ENCODE measurements at regions not wholly inside any gene's neighbourhood (a gene's known extent, or its start where the extent isn't known, plus 50 kb on each side); places are given as distances from the start of the nearest gene placed in this dataset.

DNA sequence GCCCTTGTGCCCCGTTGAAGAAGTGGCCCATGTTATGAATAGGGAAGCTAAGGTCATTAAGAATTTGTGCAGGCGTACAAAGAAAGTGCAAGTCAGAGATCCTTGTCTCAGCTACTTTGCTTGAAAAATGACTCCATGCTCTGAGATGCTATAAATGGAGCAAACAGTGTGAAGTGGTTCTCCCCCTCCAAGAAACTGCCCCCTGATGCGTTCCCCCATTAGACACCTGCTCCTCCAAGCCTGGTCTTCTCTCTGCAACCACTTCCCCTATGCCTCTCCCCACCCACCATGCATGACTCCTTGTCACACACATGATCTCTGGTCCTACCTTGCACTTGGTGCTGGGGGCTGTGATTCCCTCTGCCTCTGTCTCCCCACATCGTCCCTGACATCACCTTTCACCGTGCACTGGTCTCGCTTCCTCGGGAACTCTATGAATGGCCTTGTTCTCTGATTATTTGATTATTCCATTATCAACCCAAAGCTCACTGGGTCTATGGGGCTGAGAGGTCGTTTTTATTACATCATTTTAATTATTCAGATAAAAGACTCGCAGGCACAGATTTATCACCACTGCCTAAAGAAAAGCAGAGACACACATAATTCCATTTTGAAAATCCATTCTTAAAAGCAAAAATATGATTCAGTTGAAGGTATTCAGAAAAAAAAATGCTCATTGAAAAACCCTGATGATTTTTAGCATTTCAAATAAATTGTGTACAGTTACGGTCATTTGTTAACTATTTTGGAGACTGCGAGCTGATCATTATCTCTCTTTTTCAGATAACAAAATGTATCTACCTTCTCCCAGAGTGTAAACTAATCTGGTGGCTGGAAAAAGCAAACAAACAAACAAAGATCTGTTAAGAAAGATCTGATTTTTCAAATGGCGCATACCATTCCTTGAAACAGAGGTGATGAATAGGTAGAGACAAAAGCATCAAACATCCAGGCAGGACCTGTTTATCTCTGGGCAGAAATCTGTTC lies 294.9 kb downstream of the SOX11 start:
- no peak for DNase-seq (ENCODE audit: low read depth in 3 of 3)

DNA sequence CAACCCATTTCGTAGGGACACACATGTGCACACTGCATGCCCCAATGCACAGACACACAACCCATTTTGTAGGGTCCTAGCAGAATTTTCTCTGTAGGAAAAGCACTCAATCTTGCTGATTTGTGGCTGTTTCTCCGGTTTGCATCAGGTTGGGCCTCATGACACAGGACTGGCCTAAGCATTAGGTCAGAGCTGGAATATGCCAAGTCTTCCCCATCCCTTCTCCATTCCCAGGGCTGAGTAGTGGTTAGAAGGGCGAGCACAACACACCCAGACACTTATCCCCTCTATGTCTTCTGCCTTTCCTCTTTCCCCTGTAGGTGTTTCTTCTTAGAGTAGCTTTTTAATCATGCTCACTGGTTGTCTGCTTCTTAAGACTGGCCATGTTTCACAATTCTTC lies 295.9 kb downstream of the SOX11 start:
- no peak for DNase-seq (ENCODE audit: low read depth in 3 of 3)

DNA sequence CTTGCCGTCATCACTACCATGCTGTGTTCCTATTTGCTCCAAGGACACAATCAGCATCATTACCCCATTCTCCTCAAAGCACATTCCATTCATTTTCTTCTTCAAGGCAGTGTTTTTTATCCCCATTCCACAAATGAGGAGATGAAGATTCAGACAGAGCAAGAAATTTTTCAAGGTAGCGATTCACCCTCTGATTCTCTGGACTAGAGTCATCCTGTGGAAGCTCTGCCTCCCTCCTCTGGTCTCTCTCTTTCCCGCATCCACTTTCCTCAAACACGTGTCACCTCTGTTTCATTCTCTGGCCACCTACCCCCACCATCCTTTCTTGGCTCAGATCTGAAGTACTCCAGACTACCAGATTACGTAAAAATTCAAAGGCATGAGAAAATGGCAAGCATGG lies 297.9 kb downstream of the SOX11 start:
- DNase-seq (ENCODE audit: low read depth in 3 of 3), result no peak

DNA sequence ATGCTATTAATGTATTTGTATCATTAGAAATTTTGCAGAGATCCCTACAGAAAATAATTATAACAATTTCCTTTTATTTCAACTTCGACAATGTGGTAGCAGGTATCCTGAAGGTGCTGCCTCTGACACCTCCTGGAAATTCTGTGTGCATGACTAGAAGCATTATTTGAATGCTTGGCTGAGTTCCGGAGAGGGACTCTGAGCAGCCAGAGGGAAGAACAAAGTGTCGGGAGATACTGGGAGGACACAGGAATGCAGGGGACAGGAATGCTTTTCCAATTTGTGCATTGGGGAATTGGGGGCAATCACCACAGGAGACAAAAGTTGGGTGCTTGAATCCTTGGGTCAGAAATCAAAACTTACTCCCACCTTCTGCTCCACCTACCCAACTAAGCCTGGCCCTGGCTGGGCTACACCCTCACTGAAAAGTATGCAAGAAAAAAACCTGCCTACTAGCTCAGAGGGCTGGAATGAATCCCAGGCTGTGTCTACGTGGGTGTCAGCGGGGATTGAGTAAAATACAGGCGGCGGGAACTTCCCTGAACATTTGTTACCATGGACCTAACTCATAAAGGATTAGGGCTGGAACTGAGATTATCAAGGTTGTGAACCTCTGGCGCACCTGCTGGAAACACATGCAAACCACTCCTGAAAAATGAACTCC lies 299.3 kb downstream of the SOX11 start:
- DNase-seq (ENCODE audit: low read depth in 3 of 3), result no peak

DNA sequence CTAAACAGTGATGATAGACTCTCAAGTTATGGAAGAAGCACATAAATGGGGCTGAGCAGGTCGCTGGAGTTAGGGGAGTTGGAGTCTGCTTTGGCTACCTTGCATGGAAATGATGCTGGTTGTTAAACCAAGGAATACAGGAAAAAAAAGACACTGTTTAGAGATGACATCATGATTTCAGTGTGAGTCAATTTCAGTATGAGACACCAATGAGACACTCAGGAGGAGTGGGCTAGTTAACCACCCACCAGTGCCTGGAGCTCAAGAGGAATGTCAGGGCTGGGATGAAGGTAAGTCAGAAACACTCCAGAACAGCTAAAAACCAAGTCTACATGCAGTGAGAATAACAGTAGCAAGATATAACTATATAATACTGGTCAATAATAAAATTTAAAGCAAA lies 303.6 kb downstream of the SOX11 start:
- DNase-seq (ENCODE audit: low read depth in 3 of 3), result no peak

DNA sequence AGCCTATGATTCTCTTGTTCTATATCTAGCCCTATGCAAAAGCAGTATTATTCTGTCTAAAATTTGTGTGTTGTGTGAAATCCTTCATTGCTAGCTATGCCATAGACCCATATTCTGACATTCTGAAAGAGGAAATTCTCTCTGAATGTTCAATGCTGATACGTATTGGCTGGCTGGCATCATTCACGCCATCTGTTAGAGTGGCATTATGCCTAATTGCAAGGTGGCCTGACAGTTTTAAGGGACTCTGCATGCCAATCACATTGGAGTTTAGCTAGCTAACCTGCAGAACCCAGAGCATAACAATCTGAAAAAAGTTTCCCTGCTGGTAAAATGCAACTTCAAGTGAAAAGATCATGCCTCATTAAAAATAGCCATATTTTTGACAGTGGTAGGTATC lies 316.0 kb downstream of the SOX11 start:
- no peak for DNase-seq (ENCODE audit: low read depth in 3 of 3)

DNA sequence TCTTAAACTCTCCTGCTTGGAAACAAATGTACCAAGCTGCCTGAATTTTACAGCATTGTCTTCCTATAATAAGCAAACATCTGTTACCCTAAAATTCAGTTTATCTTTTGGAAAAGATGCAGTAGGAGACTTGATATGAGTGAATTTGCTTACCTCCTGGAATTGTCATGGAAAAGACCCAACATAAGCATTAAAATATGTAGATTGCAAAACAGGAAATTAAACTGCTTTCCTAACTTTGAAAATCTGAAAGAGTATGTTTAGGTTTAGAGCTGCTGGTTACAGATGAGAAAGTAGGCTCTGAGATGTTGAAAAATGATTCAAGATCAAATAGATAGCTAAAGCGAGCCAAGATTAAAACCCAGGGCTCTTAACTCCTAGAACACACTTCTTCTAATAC lies 316.5 kb downstream of the SOX11 start:
- DNase-seq (ENCODE audit: low read depth in 3 of 3), result no peak

DNA sequence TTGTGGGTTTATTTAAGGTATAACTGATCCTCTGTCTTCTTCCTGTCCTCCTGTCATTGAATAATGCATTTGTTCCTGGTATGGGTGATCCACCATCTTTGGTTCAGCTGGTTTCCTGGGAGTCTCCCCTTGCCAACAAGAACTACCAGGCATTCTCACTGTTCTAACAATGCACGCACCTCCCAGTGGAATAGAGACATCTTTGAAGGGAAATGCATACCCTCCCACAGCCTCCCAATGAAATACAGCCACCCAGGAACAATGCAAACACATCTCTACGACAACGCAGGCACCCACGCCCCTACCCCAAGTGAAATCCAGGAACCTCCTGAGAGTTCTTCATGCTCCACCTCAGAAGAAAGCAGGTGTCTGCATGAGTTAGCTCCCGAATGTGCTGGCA lies 318.0 kb downstream of the SOX11 start:
- DNase-seq (ENCODE audit: low read depth in 3 of 3), result no peak

DNA sequence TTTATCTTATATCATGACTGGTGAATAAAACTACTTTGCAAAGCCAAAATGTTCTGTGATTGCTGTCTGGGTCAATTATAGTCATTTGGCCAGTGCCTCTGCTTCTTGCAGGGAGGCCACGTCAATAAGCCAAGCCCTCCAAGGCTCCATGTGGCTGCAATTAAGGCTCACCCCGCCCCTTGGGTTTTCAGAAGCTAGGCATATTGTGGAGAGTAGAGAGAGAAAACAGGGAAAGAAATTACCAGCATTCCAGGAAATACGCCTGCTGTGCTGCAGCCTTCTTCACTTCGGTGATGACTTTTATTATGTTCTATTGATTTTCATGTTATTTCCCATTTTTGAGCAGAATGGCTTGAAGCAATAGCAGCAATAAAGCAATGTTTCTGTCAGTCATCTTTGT lies 319.7 kb downstream of the SOX11 start:
- DNase-seq (ENCODE audit: low read depth in 3 of 3), result no peak

DNA sequence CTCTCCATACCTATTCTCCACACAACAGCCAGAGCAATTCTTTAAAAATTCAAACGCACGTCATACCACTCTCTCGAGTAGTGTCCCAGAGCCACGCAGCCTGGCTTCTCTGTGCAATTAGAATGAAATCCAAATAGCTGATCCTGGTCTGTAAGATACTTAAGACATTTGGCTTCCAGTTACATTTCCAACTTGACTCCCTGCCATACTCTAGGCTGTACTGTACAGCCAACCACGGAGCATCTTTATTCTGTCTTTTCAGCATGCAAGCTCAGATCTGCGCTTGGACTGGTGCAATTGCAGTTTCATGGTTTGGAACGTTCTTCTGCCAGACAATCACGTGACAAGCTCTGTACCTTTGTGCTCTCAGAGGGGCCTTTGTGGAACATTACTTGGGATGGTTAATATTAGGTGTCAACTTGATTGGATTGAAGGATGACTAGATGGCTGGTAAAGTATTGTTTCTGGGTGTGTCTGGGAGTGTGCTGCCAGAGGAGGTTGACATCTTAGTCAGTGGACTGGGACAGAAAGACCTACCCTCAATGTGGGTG lies 325.6 kb downstream of the SOX11 start:
- DNase-seq (ENCODE audit: low read depth in 3 of 3), result no peak

DNA sequence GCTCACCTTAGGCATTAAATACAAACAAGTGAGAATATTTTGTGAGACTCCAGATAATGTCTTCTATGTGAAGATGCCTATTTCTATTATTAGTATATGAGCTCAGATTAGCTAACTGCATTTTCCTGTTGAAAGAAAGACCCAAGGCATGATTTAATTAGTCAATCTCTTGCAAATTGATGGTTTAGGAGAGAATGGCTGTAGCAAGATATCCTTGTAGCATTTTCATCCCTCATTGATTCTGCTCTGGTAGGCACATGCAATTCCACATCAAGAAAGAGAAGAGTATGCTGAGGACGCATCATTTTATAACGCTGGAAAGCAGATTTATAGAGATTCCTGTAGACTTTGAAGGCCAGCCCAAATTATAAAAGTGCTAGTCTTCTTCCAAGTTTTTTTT lies 332.0 kb downstream of the SOX11 start:
- no peak for DNase-seq (ENCODE audit: low read depth in 3 of 3)

DNA sequence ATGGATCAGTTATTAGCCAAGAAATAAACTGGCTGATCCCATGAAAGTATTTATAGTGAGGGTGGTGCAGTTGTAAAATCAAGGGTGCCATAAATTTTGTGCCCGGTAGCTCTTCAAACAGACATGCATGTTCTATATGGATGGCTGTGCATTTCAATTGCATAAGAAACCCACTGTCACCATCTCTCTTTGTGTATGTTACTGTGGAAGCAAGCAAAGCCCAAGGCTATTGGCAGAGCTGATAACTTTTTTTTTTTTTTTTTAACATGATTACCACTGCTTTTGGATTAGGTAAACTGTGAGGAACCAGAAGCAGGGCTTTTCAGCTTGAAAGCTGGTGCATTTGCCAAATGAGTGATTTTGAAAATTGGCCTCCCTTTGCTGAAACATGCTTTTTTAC lies 332.6 kb downstream of the SOX11 start:
- DNase-seq (ENCODE audit: low read depth in 3 of 3), result no peak

DNA sequence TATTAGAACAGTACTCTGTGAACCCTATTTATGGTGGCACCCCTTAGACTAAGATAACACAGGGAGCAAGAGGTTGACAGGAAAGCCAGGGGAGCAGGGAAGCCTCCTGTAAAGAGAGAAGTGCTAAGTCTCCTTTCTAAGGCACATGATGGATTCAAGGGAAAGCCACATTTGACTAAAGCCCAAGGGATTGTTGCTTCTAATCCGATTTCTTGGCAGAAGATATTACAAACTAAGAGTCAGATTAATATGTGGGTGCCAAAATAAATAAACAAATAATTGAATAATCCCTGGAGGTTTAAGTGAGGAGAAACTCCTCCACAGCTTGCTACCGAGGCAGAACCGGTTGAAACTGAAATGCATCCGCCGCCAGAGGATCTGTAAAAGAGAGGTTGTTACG lies 333.2 kb downstream of the SOX11 start:
- no peak for DNase-seq (ENCODE audit: low read depth in 3 of 3)

DNA sequence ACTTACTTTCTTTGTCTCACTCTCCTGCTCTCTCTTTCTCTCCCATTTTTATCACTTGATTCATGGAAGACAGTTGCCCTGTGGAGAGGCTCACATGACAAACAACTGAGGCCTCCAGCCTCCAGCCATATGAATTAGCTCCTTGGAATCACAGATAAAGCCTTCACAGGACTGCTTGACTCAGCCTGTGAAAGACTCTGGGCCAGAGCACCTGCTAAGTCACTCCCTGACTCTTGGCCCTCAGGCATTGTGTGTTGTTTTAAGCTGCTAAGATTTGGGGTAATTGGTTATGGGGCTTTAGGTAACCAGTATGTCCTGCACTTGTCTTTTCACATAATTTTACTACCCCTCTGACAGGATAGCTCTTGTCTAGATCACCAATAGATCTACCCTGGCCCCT lies 334.9 kb downstream of the SOX11 start:
- DNase-seq (ENCODE audit: low read depth in 3 of 3), result no peak

DNA sequence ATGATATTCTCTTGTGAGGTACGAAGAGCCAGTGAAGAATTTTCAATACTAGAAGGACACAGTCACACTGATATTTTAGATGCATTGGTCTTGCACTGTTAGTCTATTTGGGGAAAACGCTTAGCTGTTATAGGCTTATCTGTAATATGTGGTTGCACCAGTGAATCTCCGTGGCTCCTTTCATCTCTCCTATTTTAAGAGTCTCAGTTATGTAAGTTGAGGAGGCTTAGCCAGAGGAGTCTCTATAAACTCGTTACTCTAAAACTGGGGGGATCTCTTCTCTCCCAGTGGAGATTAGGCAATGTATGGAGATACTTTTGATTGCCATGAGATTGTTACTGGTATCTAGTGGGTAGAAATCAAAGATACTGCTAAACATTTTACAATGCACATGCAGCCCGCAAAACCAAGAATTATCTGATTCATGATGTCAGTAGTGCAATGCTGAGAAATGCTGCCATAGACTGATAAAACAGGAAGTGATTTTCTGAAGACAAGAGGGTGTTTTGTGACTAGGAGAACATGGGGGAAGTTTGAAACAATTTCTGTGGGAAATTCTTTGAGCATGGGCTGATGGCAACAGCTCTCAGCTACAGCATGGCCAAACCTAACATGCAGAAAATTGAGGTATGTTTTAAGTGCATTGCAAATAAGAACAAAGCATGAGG lies 339.1 kb downstream of the SOX11 start:
- no peak for DNase-seq (ENCODE audit: low read depth in 3 of 3)

DNA sequence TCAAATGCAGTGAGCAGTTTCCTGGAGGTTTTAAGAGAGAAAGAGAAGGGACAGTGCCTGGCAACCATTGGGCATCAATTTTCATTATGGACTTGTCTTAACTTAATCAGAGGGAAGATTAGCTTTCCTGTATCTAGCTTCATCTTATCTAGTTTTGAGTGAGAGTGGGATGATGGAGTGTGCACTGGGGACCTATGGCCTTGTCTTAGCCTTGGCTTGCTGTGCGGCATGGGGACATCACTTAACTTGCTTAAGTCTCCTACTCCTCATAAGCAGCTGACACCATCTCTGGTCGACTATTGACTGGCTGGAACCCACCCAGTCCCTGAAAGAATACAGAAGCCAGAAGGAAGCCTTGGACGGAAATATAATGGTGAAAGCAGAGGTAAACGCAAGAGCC lies 344.0 kb downstream of the SOX11 start:
- DNase-seq (ENCODE audit: low read depth in 3 of 3), result no peak

DNA sequence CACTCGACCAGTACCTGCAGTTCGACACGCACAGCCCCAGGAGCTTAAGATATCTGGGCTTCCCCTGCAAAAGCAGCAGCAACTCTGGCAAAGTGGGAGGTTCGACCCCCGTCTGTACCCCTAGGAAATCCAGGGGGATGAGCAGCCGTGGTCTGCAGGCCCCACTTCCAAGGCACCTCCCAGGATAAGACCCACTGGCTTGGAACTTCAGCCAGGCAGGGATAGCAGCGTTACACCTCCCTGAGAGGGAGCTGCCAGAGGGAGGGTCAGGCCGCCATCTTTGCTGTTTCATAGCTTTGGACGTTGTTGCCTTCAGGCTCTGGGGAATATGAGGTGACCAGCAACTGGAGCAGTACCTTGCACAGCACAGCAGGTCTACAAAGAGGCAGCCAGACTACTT lies 351.1 kb downstream of the SOX11 start:
- DNase-seq (ENCODE audit: low read depth in 3 of 3), result no peak

DNA sequence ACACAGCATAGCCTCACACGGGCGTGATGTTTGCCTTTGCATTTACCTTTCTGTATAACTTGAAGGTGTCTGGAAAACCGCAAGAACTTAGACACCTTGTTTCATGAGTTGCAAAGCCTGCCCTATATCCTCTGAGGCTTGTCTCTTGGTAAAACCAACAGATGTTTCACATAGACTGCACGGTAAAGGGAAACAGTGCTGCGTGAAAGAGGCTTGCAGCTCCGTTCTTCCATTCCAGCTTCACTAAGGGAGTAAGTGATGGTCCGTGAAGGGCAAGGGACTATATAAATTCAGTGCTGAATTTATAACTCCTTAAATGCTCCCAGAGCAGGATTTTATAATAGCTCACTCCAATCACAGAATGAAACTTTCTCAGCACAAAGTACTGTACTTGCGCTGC lies 360.5 kb downstream of the SOX11 start:
- no peak for DNase-seq (ENCODE audit: low read depth in 3 of 3)

DNA sequence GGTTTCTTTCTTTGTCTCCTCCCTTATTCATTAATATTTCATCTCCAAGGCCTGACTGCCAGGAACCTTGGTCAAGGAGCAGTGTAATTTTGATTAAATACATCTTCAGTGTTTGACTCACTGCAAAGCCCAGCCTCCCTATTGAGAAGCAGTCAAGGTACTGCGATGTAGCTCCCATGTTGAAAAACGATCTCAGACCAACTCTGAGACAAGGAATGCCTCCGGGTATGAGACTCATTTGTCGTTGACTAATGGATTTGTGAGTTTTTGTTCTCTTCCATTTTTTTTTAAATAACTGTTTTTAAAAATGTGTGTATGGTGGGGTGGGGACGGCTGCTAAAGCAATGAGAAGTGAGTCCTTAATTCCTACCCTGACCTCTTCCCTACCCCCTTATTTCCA lies 361.6 kb downstream of the SOX11 start:
- DNase-seq (ENCODE audit: low read depth in 3 of 3), result no peak

DNA sequence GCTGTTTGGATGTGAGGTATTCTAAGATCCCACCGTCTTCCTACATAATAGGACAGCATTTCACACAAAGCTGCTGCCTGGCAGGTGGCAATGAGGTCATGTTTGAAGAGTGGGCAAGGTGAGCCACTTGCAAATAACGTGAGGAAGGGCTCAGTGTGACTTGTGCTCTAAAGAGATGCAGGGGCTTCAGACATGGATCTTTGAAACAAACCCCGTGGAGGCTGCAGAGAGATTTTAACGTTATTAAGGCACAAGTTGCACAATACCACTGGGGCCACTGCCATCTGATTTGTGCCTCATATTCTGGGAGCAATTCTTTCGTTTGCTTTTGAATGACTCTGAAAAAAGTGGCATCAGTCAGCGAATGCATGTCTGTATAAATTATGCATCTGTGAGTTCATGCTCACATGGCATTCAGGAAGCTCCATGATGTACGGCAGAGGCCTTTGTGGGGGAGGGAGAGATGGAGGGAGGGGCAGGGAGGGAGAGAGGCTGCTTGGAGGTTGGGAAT lies 362.0 kb downstream of the SOX11 start:
- DNase-seq (ENCODE audit: low read depth in 3 of 3), result no peak

DNA sequence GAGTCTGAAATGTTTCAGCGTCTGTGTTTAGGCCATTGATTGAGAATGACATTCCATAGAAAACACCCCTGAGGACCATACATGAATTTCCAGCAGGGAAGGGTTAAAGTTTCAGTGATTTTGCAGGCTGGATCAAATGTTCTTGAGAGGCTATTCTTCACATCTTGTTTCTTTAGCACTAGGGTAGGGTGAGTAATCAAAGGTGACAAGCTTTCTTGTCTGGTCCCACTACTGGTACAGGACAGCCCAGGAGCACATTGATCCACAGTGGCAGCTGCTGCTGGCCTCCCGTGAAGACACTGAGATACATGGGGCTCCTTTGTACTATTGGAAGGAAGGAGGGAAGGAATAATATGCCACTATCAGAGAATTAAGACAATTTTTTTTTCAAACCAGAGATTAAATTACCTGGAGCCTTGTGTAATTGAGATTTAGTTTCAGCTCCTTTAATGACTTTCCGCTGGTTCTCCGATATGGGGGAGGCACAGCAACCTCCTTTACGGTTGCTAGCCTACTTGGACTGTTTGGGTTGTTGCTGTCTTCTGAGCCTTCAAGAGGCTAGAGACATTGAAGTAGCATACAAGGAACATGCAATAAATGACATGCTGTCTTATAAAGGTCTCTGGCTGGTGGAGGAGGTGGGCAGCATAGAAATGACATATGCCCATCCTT lies 368.9 kb downstream of the SOX11 start:
- no peak for DNase-seq (ENCODE audit: low read depth in 3 of 3)

DNA sequence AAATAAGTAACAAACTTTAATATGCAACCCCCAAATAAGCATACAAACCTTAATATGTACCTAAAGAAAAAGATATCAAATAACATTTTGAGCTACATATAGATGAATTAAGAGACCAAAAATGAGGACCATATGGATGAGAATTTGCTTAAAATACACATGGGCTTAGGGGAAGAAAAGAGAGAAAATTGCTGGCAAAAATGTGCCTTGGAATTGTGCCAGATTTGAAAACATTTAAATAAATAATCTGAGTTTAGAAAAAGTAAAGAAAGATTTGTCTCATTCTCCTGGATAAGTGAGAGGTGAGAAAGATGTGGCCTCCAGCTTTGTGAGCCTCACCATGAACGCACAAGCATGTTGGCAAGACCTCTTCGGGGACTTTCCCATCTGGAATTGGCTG lies 372.6 kb downstream of the SOX11 start:
- DNase-seq (ENCODE audit: low read depth in 3 of 3), result no peak

Data from stimulated activated CD4-positive, alpha-beta T cell treated with anti-CD3 and anti-CD28 coated beads, TNF-alpha, amount 100 ng/mL, for 48 hours (primary cell).